H1 (cell line): ENCODE measurements at regions not wholly inside any gene's neighbourhood (a gene's known extent, or its start where the extent isn't known, plus 50 kb on each side); places are given as distances from the start of the nearest gene placed in this dataset.

Source experiments
- CTCF ChIA-PET: fragments of 300-600 bp; sonication (Branson Sonifier 250); formaldehyde crosslinking; loops from one replicate; lab custom pipeline; 2021; ENCODE audit not compliant: partially characterized antibody; lab: Charles Lee
- POLR2A ChIA-PET: fragments of 300-600 bp; sonication (Branson Sonifier 250); formaldehyde crosslinking; loops from one replicate; lab custom pipeline; 2021; ENCODE audit warnings: inconsistent platforms; ENCODE audit not compliant: partially characterized antibody; lab: Charles Lee
- DNase-seq, 2 experiments: peaks; one replicate each; pipeline versions ENCODE4 v3.0.0 to v3.0.0-alpha.2; 2010 to 2022; ENCODE audit warnings: low spot score in 2 of 2, low read depth in 1 of 2, mixed read lengths in 1 of 2
- FAIRE-seq: peaks from 2 replicates; lab custom pipeline; 2011; peaks lifted over from hg19 to GRCh38; lab: Jason Lieb, UNC
- H2AFZ ChIP-seq: 2 replicates; pipeline ENCODE4 v1.8.1; 2012; ENCODE audit warnings: low read length, inconsistent platforms
- H2AK5ac ChIP-seq: 2 replicates; pipeline ENCODE4 v1.6.1; 2013; ENCODE audit warnings: low read depth, low read length
- H2BK120ac ChIP-seq: replicated peaks from 2 replicates; pipeline ENCODE3; 2013; ENCODE audit warnings: low read depth, low read length, inconsistent platforms
- H2BK12ac ChIP-seq: 2 replicates; pipeline ENCODE4 v1.6.1; 2013; ENCODE audit warnings: low read depth, low read length
- H2BK15ac ChIP-seq: 2 replicates; pipeline ENCODE4 v1.6.1; 2013; ENCODE audit warnings: low read length
- H2BK20ac ChIP-seq: 2 replicates; pipeline ENCODE4 v1.6.1; 2013; ENCODE audit warnings: low read length
- H2BK5ac ChIP-seq: 2 replicates; pipeline ENCODE4 v1.6.1; 2013; ENCODE audit warnings: low read depth, low read length
- H3K14ac ChIP-seq: 2 replicates; pipeline ENCODE4 v1.6.1; 2013; ENCODE audit warnings: inconsistent platforms; ENCODE audit not compliant: insufficient read length
- H3K18ac ChIP-seq: 2 replicates; pipeline ENCODE4 v1.6.1; 2013; ENCODE audit warnings: low read length; ENCODE audit errors: extremely low read depth
- H3K23ac ChIP-seq: 2 replicates; pipeline ENCODE4 v1.6.1; 2013; ENCODE audit warnings: inconsistent platforms; ENCODE audit not compliant: insufficient read length
- H3K23me2 ChIP-seq: 2 replicates; pipeline ENCODE4 v1.6.1; 2013; ENCODE audit warnings: low read depth, low read length
- H3K27ac ChIP-seq: 2 replicates; pipeline ENCODE4 v1.6.1; 2011; ENCODE audit warnings: low read depth, low read length, inconsistent platforms
- H3K27me3 ChIP-seq, 4 experiments: replicated peaks in 1 of 4; 1 replicate in 1 of 4; 2 replicates in 3 of 4; pipeline versions ENCODE4 v1.6.1 to v1.8.1; 2011 to 2013; ENCODE audit warnings: low read length in 3 of 4, mild to moderate bottlenecking in 3 of 4, inconsistent platforms in 2 of 4, mixed read lengths in 2 of 4, moderate library complexity in 1 of 4; ENCODE audit not compliant: control insufficient read depth in 3 of 4, insufficient read depth in 3 of 4; ENCODE audit errors: extremely low read depth in 1 of 4
- H3K36me3 ChIP-seq, 4 experiments: 2 replicates each; pipeline versions ENCODE4 v1.6.1 to v1.8.1; 2011 to 2013; ENCODE audit warnings: mild to moderate bottlenecking in 4 of 4, low read length in 3 of 4, moderate library complexity in 2 of 4, control low read depth in 1 of 4, inconsistent platforms in 1 of 4; ENCODE audit not compliant: insufficient read depth in 4 of 4, control insufficient read depth in 2 of 4
- H3K4ac ChIP-seq: replicated peaks from 2 replicates; pipeline ENCODE3; 2013; ENCODE audit warnings: low read length, low read depth, mixed read lengths, inconsistent platforms; ENCODE audit not compliant: insufficient read length
- H3K4me1 ChIP-seq, 4 experiments: replicated peaks in 1 of 4; 1 replicate in 1 of 4; 2 replicates in 3 of 4; pipeline versions ENCODE4 v1.6.1 to v1.8.1; 2011 to 2013; ENCODE audit warnings: low read length in 3 of 4, inconsistent platforms in 2 of 4, mixed read lengths in 1 of 4; ENCODE audit not compliant: insufficient read depth in 4 of 4, control insufficient read depth in 3 of 4
- H3K4me2 ChIP-seq, 2 experiments: 2 replicates each; pipeline versions ENCODE4 v1.6.1 to v1.8.1; 2011 to 2013; ENCODE audit warnings: low read depth in 2 of 2, low read length in 2 of 2, control low read depth in 1 of 2, inconsistent platforms in 1 of 2, mild to moderate bottlenecking in 1 of 2; ENCODE audit not compliant: insufficient read depth in 1 of 2
- H3K4me3 ChIP-seq, 4 experiments: fragments of 200-600, 300-600 bp in 1 of 4; sonication (generic), shearing (Covaris generic), sonication (Bioruptor Twin) in 1 of 4; 2 replicates each; pipeline versions ENCODE4 v1.5.1 to v1.8.1; 2011 to 2016; ENCODE audit warnings: low read length in 4 of 4, low read depth in 3 of 4, control low read depth in 2 of 4, inconsistent platforms in 2 of 4, mild to moderate bottlenecking in 2 of 4, mixed read lengths in 1 of 4, moderate library complexity in 1 of 4; ENCODE audit not compliant: insufficient read depth in 2 of 4; ENCODE audit errors: extremely low read depth in 1 of 4
- H3K56ac ChIP-seq: replicated peaks from 2 replicates; pipeline ENCODE3; 2013; ENCODE audit warnings: low read depth, mild to moderate bottlenecking, mixed read lengths, low read length, inconsistent platforms; ENCODE audit not compliant: insufficient read length
- H3K79me1 ChIP-seq: 2 replicates; pipeline ENCODE4 v1.6.1; 2013; ENCODE audit warnings: low read depth, low read length, control low read depth
- H3K79me2 ChIP-seq, 2 experiments: 2 replicates each; pipeline versions ENCODE4 v1.6.1 to v1.8.1; 2012 to 2013; ENCODE audit warnings: low read length in 2 of 2, mild to moderate bottlenecking in 2 of 2, inconsistent platforms in 1 of 2; ENCODE audit not compliant: insufficient read depth in 2 of 2, control insufficient read depth in 1 of 2
- H3K9ac ChIP-seq, 4 experiments: replicated peaks in 1 of 4; 1 replicate in 1 of 4; 2 replicates in 3 of 4; pipeline versions ENCODE4 v1.6.1 to v1.8.1; 2011 to 2013; ENCODE audit warnings: low read depth in 3 of 4, low read length in 3 of 4, control low read depth in 2 of 4, mild to moderate bottlenecking in 2 of 4, moderate library complexity in 2 of 4, inconsistent platforms in 1 of 4; ENCODE audit errors: extremely low read depth in 1 of 4
- H3K9me3 ChIP-seq, 2 experiments: 2 replicates each; pipeline versions ENCODE4 v1.6.1 to v1.8.1; 2012 to 2013; ENCODE audit warnings: mild to moderate bottlenecking in 2 of 2, moderate library complexity in 2 of 2, control low read depth in 1 of 2, inconsistent platforms in 1 of 2, low read depth in 1 of 2, low read length in 1 of 2, mixed read lengths in 1 of 2; ENCODE audit not compliant: insufficient read depth in 2 of 2
- H4K20me1 ChIP-seq, 2 experiments: replicated peaks in 1 of 2; 2 replicates each; pipeline versions ENCODE3 to v1.8.1; 2011 to 2013; ENCODE audit warnings: inconsistent platforms in 2 of 2, low read length in 2 of 2, mild to moderate bottlenecking in 1 of 2; ENCODE audit not compliant: insufficient read depth in 2 of 2, control insufficient read depth in 1 of 2
- H4K5ac ChIP-seq: 2 replicates; pipeline ENCODE4 v1.6.1; 2013; ENCODE audit warnings: low read length, low read depth, mixed read lengths, inconsistent platforms; ENCODE audit not compliant: insufficient read length
- H4K8ac ChIP-seq: 2 replicates; pipeline ENCODE4 v1.8.0; 2013; ENCODE audit warnings: mild to moderate bottlenecking, moderate library complexity, low read length, inconsistent platforms; ENCODE audit not compliant: insufficient read depth; ENCODE audit errors: extremely low read depth
- H4K91ac ChIP-seq: replicated peaks from 2 replicates; pipeline ENCODE3; 2013; ENCODE audit warnings: low read length, mixed read lengths, inconsistent platforms; ENCODE audit not compliant: insufficient read length
- ATF2 ChIP-seq: IDR thresholded peaks from 2 replicates; pipeline ENCODE4 v1.6.1; 2012; ENCODE audit warnings: low read length, inconsistent platforms
- ATF3 ChIP-seq: IDR thresholded peaks from 2 replicates; pipeline ENCODE4 v1.6.1; 2011; ENCODE audit warnings: low read depth, mild to moderate bottlenecking, low read length; ENCODE audit not compliant: insufficient read depth
- CHD1 ChIP-seq: IDR thresholded peaks from 2 replicates; pipeline ENCODE4 v1.6.1; 2012; ENCODE audit warnings: low read depth, low read length, improper control_type of control experiment
- EZH2 ChIP-seq: fragments of 200-600 bp; sonication (generic); IDR thresholded peaks from 2 replicates; pipeline ENCODE4 v1.7.1; 2012; ENCODE audit warnings: low read depth, mild to moderate bottlenecking, moderate library complexity, low read length, inconsistent platforms; ENCODE audit not compliant: severe bottlenecking
- POU5F1 ChIP-seq: IDR thresholded peaks from 2 replicates; pipeline ENCODE4 v1.6.1; 2011; ENCODE audit warnings: low read depth, mild to moderate bottlenecking, low read length, moderate library complexity
- USF2 ChIP-seq: IDR thresholded peaks from 2 replicates; pipeline ENCODE4 v1.6.1; 2011; ENCODE audit warnings: low read length, improper control_type of control experiment
- WGBS, 2 experiments: shearing (Covaris generic) in 1 of 2; methylation state at CpG; one replicate each; pipeline versions ENCODE4 v1.1.6 to v1.1.7; 2013 to 2015; ENCODE audit warnings: low lambda C conversion rate in 2 of 2, mixed read lengths in 2 of 2, inconsistent platforms in 1 of 2, low coverage in 1 of 2, missing lambda C conversion rate in 1 of 2; ENCODE audit not compliant: insufficient replicate concordance in 2 of 2, insufficient coverage in 1 of 2, insufficient read length in 1 of 2; ENCODE audit errors: extremely low coverage in 1 of 2, missing lambda C conversion rate in 1 of 2; 5-methylcytosine and 5-hydroxymethylcytosine counted together

GRCh38 chr6:166822609-166823008, 133.7 kb downstream of the RNASET2 start:
- no peak overlapping the region for H4K5ac ChIP-seq
- H2AK5ac ChIP-seq: no peak overlapping the region
- no peaks in the 10 kb centered on the region for H3K36me3 ChIP-seq
- no peak overlapping the region for H3K4me2 ChIP-seq
- H2AFZ ChIP-seq: no peak overlapping the region
- H3K18ac ChIP-seq: no peak overlapping the region
- WGBS, 2 experiments: 92% methylated on average over 1 of the region's 1 CpG; no CpG with 5 or more reads in 1 of the 2 experiments
- H3K4ac ChIP-seq: no peak overlapping the region
- POLR2A ChIA-PET: no interaction called here
- no peak overlapping the region for H4K8ac ChIP-seq
- no peak overlapping the region for H2BK20ac ChIP-seq
- no peak overlapping the region for H3K56ac ChIP-seq
- no peak overlapping the region for H2BK15ac ChIP-seq
- no peak for FAIRE-seq
- no peaks in the 10 kb centered on the region for H3K79me2 ChIP-seq
- no peaks in the 10 kb centered on the region for H3K9me3 ChIP-seq
- H4K20me1 ChIP-seq: no peaks in the 10 kb centered on the region
- no peak overlapping the region for H3K9ac ChIP-seq
- no peak overlapping the region for H2BK120ac ChIP-seq
- TF ChIP-seq ATF2 (no peak), ATF3 (no peak), POU5F1 (no peak), USF2 (no peak), CHD1 (no peak), EZH2 (no peak)
- TF ChIP-seq, all 59 proteins: peak for 0
- peaks cover 5% of the 10 kb centered on the region; the same call in 1 of the 2 replicates for H3K23me2 ChIP-seq
- no peak overlapping the region for H2BK5ac ChIP-seq
- H2BK12ac ChIP-seq: no peak overlapping the region
- no peaks in the 10 kb centered on the region for H3K79me1 ChIP-seq
- CTCF ChIA-PET: interaction anchor here (1.1 to 1.3 kb wide), 3 partner anchors 17 to 59 kb away, joined by 3 to 4 read pairs (median 3); no protein-coding TSS in a partner anchor
- no peak overlapping the region for H4K91ac ChIP-seq
- no peaks in the 10 kb centered on the region for H3K4me1 ChIP-seq
- H3K14ac ChIP-seq: no peak overlapping the region
- H3K27ac ChIP-seq: no peak overlapping the region
- no peak overlapping the region for H3K4me3 ChIP-seq
- H3K23ac ChIP-seq: no peak overlapping the region
- no peaks in the 10 kb centered on the region for H3K27me3 ChIP-seq
- DNase-seq: no peak
